Panc1 (cell line): ENCODE measurements at regions not wholly inside any gene's neighbourhood (a gene's known extent, or its start where the extent isn't known, plus 50 kb on each side); places are given as distances from the start of the nearest gene placed in this dataset.

ENCODE experiments used
- ATAC-seq: fragments of 200-7000 bp; cut with Tn5 transposase; 2 replicates; pipeline ENCODE4 v1.9.1; 2020; ENCODE audit warnings: mild to moderate bottlenecking, moderate library complexity
- BruUV-seq: library from RNA; stranded (reverse); fragments of 400-500 nt; replicated peaks from 2 replicates; lab custom pipeline; 2021; lab: Mats Ljungman, UMichigan
- CTCF ChIA-PET: fragments of 300-600 bp; sonication (Branson Sonifier 250); formaldehyde crosslinking; loops from one replicate; lab custom pipeline; 2022; ENCODE audit warnings: antibody characterized with exemption; lab: Charles Lee
- POLR2A ChIA-PET: fragments of 300-600 bp; sonication (Branson Sonifier 250); formaldehyde crosslinking; loops from one replicate; lab custom pipeline; 2022; ENCODE audit warnings: antibody characterized with exemption; lab: Charles Lee
- DNase-seq: peaks from one replicate; pipeline ENCODE4 v3.0.0-alpha.2; 2010; ENCODE audit warnings: low read depth, low spot score
- H3K27ac ChIP-seq: 2 replicates; pipeline ENCODE4 v1.5.1; 2011; ENCODE audit warnings: mild to moderate bottlenecking, low read length, inconsistent platforms
- H3K27me3 ChIP-seq: fragments of 200-500 bp; sonication (Bioruptor generic); 2 replicates; pipeline ENCODE4 v1.6.0; 2014; ENCODE audit warnings: low read length, inconsistent platforms; ENCODE audit not compliant: control insufficient read depth, insufficient read depth
- H3K36me3 ChIP-seq: fragments of 200-500 bp; sonication (Bioruptor generic); 2 replicates; pipeline ENCODE4 v1.5.1; 2014; ENCODE audit warnings: inconsistent platforms, mild to moderate bottlenecking, low read length, moderate library complexity; ENCODE audit not compliant: control insufficient read depth, insufficient read depth
- H3K4me1 ChIP-seq: 2 replicates; pipeline ENCODE4 v1.5.1; 2011; ENCODE audit warnings: inconsistent platforms, mild to moderate bottlenecking, low read length, moderate library complexity; ENCODE audit not compliant: control insufficient read depth, insufficient read depth
- H3K4me3 ChIP-seq, 2 experiments: 2 replicates each; pipeline ENCODE4 v1.5.1; 2011 to 2012; ENCODE audit warnings: low read depth in 2 of 2, low read length in 2 of 2, mild to moderate bottlenecking in 2 of 2, inconsistent platforms in 1 of 2, moderate library complexity in 1 of 2
- H3K9me3 ChIP-seq: fragments of 200-500 bp; sonication (Bioruptor generic); 2 replicates; pipeline ENCODE4 v1.5.1; 2014; ENCODE audit warnings: low read depth, mild to moderate bottlenecking, inconsistent platforms, low read length, moderate library complexity; ENCODE audit not compliant: control insufficient read depth, insufficient read depth
- POLR2AphosphoS5 ChIP-seq: IDR thresholded peaks from 2 replicates; pipeline ENCODE4 v1.6.1; 2012; ENCODE audit warnings: mild to moderate bottlenecking, low read depth, low read length, moderate library complexity
- SIN3A ChIP-seq: IDR thresholded peaks from 2 replicates; pipeline ENCODE4 v1.6.1; 2012; ENCODE audit warnings: low read depth, mild to moderate bottlenecking, low read length, moderate library complexity, borderline replicate concordance; ENCODE audit not compliant: insufficient read depth
- TCF7L2 ChIP-seq: IDR thresholded peaks from 2 replicates; pipeline ENCODE4 v1.6.1; 2011; ENCODE audit warnings: mild to moderate bottlenecking, low read depth, low read length, inconsistent platforms
- in situ Hi-C: cut with HindIII; loops from 2 replicates; pipeline ENCODE4 v1.10.0; 2016; ENCODE audit warnings: low sequenced_read_pairs, low pct_unique_long_range_greater_than_20kb
- intact Hi-C: fragments of 100-400 bp; cut with micrococcal nuclease; formaldehyde crosslinking; loops from one replicate; pipeline ENCODE4 v1.10.0; 2022; ENCODE audit not compliant: unreplicated experiment
- TF ChIP-seq, protein P1 (sequence below): fragments of 450-650 bp; IDR thresholded peaks from 2 replicates; pipeline ENCODE4 v1.5.1; 2017; ENCODE audit warnings: mild to moderate bottlenecking
- TF ChIP-seq, protein P2 (sequence below), 2 experiments: IDR thresholded peaks; 2 replicates each; pipeline ENCODE4 v1.6.1; 2011 to 2012; ENCODE audit warnings: low read depth in 2 of 2, control low read depth in 1 of 2, low read length in 1 of 2, mild to moderate bottlenecking in 1 of 2, moderate library complexity in 1 of 2; ENCODE audit not compliant: insufficient read depth in 1 of 2

DNA sequence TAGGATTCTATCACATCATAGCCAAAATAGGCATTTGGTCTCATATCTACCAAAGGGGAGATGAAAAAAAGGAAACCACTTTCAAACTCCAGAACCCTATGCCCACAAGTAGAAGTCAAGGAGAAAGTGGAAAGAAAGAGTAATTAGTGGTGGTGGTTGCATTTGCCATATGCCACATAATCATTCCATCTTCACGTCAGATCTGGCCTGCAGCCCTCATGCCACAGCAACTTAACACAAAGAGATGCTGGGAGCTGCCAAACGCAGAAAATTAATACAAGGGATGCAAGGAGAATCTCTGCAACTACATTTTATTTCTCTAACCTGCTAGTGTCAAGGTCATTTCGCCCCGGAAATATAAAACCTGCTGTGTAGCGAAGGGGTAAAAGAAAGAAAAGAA is 148.6 kb upstream of the FOXN3 start:
- Histone ChIP-seq H3K4me1 (no peaks in the 10 kb centered on the region), H3K9me3 (no peaks in the 10 kb centered on the region), H3K4me3 (no peak overlapping the region), H3K27ac (no peak overlapping the region), H3K27me3 (no peaks in the 10 kb centered on the region; the same call in 1 of the 2 replicates), H3K36me3 (no peaks in the 10 kb centered on the region)
- no peak for DNase-seq
- POLR2A ChIA-PET: interaction anchor here (0.6 kb wide), 1 partner anchor 1054 kb away, joined by 3 read pairs; no protein-coding TSS in a partner anchor
- no peak for ATAC-seq
- CTCF ChIA-PET: no interaction called here
- TF ChIP-seq TCF7L2: no peak
- TF ChIP-seq, protein P1, sequence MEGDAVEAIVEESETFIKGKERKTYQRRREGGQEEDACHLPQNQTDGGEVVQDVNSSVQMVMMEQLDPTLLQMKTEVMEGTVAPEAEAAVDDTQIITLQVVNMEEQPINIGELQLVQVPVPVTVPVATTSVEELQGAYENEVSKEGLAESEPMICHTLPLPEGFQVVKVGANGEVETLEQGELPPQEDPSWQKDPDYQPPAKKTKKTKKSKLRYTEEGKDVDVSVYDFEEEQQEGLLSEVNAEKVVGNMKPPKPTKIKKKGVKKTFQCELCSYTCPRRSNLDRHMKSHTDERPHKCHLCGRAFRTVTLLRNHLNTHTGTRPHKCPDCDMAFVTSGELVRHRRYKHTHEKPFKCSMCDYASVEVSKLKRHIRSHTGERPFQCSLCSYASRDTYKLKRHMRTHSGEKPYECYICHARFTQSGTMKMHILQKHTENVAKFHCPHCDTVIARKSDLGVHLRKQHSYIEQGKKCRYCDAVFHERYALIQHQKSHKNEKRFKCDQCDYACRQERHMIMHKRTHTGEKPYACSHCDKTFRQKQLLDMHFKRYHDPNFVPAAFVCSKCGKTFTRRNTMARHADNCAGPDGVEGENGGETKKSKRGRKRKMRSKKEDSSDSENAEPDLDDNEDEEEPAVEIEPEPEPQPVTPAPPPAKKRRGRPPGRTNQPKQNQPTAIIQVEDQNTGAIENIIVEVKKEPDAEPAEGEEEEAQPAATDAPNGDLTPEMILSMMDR: no peak
- TF ChIP-seq SIN3A: no peak
- TF ChIP-seq POLR2AphosphoS5: no peak
- TF ChIP-seq, protein P2, sequence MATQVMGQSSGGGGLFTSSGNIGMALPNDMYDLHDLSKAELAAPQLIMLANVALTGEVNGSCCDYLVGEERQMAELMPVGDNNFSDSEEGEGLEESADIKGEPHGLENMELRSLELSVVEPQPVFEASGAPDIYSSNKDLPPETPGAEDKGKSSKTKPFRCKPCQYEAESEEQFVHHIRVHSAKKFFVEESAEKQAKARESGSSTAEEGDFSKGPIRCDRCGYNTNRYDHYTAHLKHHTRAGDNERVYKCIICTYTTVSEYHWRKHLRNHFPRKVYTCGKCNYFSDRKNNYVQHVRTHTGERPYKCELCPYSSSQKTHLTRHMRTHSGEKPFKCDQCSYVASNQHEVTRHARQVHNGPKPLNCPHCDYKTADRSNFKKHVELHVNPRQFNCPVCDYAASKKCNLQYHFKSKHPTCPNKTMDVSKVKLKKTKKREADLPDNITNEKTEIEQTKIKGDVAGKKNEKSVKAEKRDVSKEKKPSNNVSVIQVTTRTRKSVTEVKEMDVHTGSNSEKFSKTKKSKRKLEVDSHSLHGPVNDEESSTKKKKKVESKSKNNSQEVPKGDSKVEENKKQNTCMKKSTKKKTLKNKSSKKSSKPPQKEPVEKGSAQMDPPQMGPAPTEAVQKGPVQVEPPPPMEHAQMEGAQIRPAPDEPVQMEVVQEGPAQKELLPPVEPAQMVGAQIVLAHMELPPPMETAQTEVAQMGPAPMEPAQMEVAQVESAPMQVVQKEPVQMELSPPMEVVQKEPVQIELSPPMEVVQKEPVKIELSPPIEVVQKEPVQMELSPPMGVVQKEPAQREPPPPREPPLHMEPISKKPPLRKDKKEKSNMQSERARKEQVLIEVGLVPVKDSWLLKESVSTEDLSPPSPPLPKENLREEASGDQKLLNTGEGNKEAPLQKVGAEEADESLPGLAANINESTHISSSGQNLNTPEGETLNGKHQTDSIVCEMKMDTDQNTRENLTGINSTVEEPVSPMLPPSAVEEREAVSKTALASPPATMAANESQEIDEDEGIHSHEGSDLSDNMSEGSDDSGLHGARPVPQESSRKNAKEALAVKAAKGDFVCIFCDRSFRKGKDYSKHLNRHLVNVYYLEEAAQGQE (IDR thresholded peaks at IDR 0.05; ENCODE audit: insufficient read depth in 1 of 2, low read depth in 2 of 2, low read length in 1 of 2): no peak
- in situ Hi-C loops: no loop called here
- no TSS peak for BruUV-seq
- intact Hi-C loops: no loop called here

DNA sequence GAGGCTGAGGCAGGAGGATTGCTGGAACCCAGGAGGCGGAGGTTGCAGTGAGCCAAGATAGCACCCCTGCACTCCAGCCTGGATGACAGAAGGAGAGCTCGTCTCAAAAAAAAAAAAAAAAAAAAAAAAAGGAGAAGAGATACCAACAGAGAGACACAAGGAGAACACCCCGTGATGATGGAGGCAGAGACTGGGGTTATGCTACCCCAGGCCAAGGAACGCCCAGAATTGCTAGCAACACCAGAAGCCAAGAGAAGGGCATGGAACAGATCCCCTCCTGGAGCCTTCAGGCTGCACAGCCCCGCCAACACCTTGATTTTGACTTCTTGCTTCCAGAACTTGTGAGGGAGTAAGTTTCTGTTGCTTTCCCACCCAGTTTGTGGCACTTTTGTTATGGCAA is 148.0 kb upstream of the FOXN3 start:
- CTCF ChIA-PET: no interaction called here
- POLR2A ChIA-PET: no interaction called here
- no TSS peak for BruUV-seq

More for the DNA sequence above, 148.0 kb upstream of the FOXN3 start:
- intact Hi-C loops: no loop called here
- Histone ChIP-seq H3K4me1 (no peaks in the 10 kb centered on the region), H3K27ac (no peak overlapping the region), H3K9me3 (no peaks in the 10 kb centered on the region), H3K4me3 (no peak overlapping the region), H3K36me3 (no peaks in the 10 kb centered on the region), H3K27me3 (no peaks in the 10 kb centered on the region; the same call in 1 of the 2 replicates)
- ATAC-seq: no peak
- TF ChIP-seq TCF7L2: no peak
- TF ChIP-seq, protein P1: no peak
- TF ChIP-seq POLR2AphosphoS5: no peak
- TF ChIP-seq SIN3A: no peak
- TF ChIP-seq, protein P2 (IDR thresholded peaks at IDR 0.05; ENCODE audit: insufficient read depth in 1 of 2, low read depth in 2 of 2, low read length in 1 of 2): no peak
- in situ Hi-C loops: no loop called here
- no peak for DNase-seq
